Natural killer cell (primary cell): ENCODE measurements at regions not wholly inside any gene's neighbourhood (a gene's known extent, or its start where the extent isn't known, plus 50 kb on each side); places are given as distances from the start of the nearest gene placed in this dataset.

Experiments used
- ATAC-seq, 3 donors: fragments of 150-1000 bp in 2 of 3; fragments of 200-7000 bp in 1 of 3; cut with Tn5 transposase; 1 replicate in 1 of 3; 2 replicates in 2 of 3; pipeline ENCODE4 v1.10.0; 2021; ENCODE audit warnings: mild to moderate bottlenecking in 2 of 3, moderate library complexity in 2 of 3
- DNase-seq, 2 donors: peaks; one replicate each; pipeline versions ENCODE4 v3.0.0 to v3.0.0-alpha.2; 2013 to 2021; ENCODE audit warnings: mixed read lengths in 1 of 2
- H3K27ac ChIP-seq: one replicate; pipeline ENCODE4 v1.5.1; 2013; ENCODE audit warnings: mild to moderate bottlenecking, low read length
- H3K27me3 ChIP-seq: one replicate; pipeline ENCODE4 v1.6.1; 2013; ENCODE audit warnings: low read length; ENCODE audit not compliant: control insufficient read depth, insufficient read depth
- H3K36me3 ChIP-seq: one replicate; pipeline ENCODE4 v1.6.1; 2013; ENCODE audit warnings: low read length; ENCODE audit not compliant: control insufficient read depth, insufficient read depth
- H3K4me1 ChIP-seq: one replicate; pipeline ENCODE4 v1.6.1; 2013; ENCODE audit warnings: low read length; ENCODE audit not compliant: control insufficient read depth, insufficient read depth
- H3K4me3 ChIP-seq: one replicate; pipeline ENCODE4 v1.5.1; 2013; ENCODE audit warnings: low read length
- H3K9me3 ChIP-seq: one replicate; pipeline ENCODE4 v1.6.1; 2013; ENCODE audit warnings: low read length; ENCODE audit not compliant: control insufficient read depth, insufficient read depth
- H3K27ac Mint-ChIP-seq, 2 donors: one replicate each; pipeline ENCODE4 v1.8.0; 2022; ENCODE audit warnings: mild to moderate bottlenecking in 2 of 2, mixed read lengths in 2 of 2, moderate library complexity in 1 of 2
- H3K27me3 Mint-ChIP-seq, 2 donors: one replicate each; pipeline ENCODE4 v1.8.0; 2022; ENCODE audit warnings: low read depth in 2 of 2, mixed read lengths in 2 of 2
- H3K36me3 Mint-ChIP-seq: one replicate; pipeline ENCODE4 v1.8.0; 2022; ENCODE audit warnings: mixed read lengths
- H3K4me1 Mint-ChIP-seq, 2 donors: one replicate each; pipeline ENCODE4 v1.8.0; 2022; ENCODE audit warnings: mixed read lengths in 2 of 2
- H3K4me3 Mint-ChIP-seq: one replicate; pipeline ENCODE4 v1.8.0; 2022; ENCODE audit warnings: mild to moderate bottlenecking, moderate library complexity, mixed read lengths
- H3K9me3 Mint-ChIP-seq, 2 donors: one replicate each; pipeline ENCODE4 v1.8.0; 2022; ENCODE audit warnings: mixed read lengths in 2 of 2
- CTCF ChIP-seq: fragments of 200-600 bp; IDR thresholded peaks from one replicate; pipeline ENCODE4 v1.8.0; 2022; ENCODE audit warnings: antibody characterized with exemption
- WGBS: methylation state at CpG from one replicate; pipeline ENCODE4 v1.1.7; 2013; ENCODE audit warnings: missing lambda C conversion rate; ENCODE audit not compliant: insufficient coverage; 5-methylcytosine and 5-hydroxymethylcytosine counted together
- intact Hi-C: fragments of 100-400 bp; cut with micrococcal nuclease; formaldehyde crosslinking; loops from one replicate; pipeline ENCODE4 v1.14.2; 2022

- 96% methylated on average over 3 of the region's 3 CpGs for WGBS
- Mint-ChIP-seq H3K4me3 (no peak overlapping the region), H3K27ac (no peak overlapping the region), H3K9me3 (peaks cover 0 to 9% of the 10 kb centered on the region in 2 donors), H3K36me3 (peaks cover 11% of the 10 kb centered on the region), H3K4me1 (peaks cover 0 to 7% of the 10 kb centered on the region in 2 donors), H3K27me3 (no peaks in the 10 kb centered on the region)
- H3K36me3 ChIP-seq: no peaks in the 10 kb centered on the region
- TF ChIP-seq CTCF: no peak
- H3K4me1 ChIP-seq: no peaks in the 10 kb centered on the region
- no peak for ATAC-seq
- no peak overlapping the region for H3K4me3 ChIP-seq
- no peak overlapping the region for H3K27ac ChIP-seq
- peaks cover 11% of the 10 kb centered on the region for H3K9me3 ChIP-seq
- DNase-seq: no peak
- intact Hi-C loops: no loop called here
- no peaks in the 10 kb centered on the region for H3K27me3 ChIP-seq
These were observed 50.0 kb upstream of the RFX3 start for GRCh38 chr9:3575821-3576220.
